Left lung (tissue), 4 donors: ENCODE measurements at regions not wholly inside any gene's neighbourhood (a gene's known extent, or its start where the extent isn't known, plus 50 kb on each side); places are given as distances from the start of the nearest gene placed in this dataset.
A peak's percentile ranks its signal among the peaks of the same experiment; 100 is the strongest.

ENCODE experiments used
- ATAC-seq: fragments of 200-7000 bp; cut with Tn5 transposase; one replicate; pipeline ENCODE4 v1.9.1; 2020; ENCODE audit warnings: moderate library complexity
- DNase-seq, 4 donors: peaks; one replicate each; pipeline ENCODE4 v3.0.0-alpha.2; 2013 to 2020
- H3K27ac ChIP-seq, 2 donors: fragments of 200-600 bp; sonication (generic) in 1 of 2; one replicate each; pipeline versions ENCODE4 v1.5.0 to v1.8.0; 2020 to 2021
- H3K27me3 ChIP-seq, 2 donors: fragments of 200-600 bp; sonication (generic) in 1 of 2; one replicate each; pipeline versions ENCODE4 v1.5.0 to v1.8.0; 2020 to 2021
- H3K36me3 ChIP-seq, 2 donors: fragments of 200-600 bp; sonication (generic) in 1 of 2; one replicate each; pipeline versions ENCODE4 v1.5.0 to v1.8.0; 2020 to 2021
- H3K4me1 ChIP-seq, 2 donors: fragments of 200-600 bp; one replicate each; pipeline ENCODE4 v1.8.0; 2021
- H3K4me3 ChIP-seq, 2 donors: fragments of 200-600 bp; sonication (generic) in 1 of 2; one replicate each; pipeline versions ENCODE4 v1.5.0 to v1.8.0; 2020 to 2021; ENCODE audit warnings: mild to moderate bottlenecking in 1 of 2
- H3K9me3 ChIP-seq, 2 donors: fragments of 200-600 bp; sonication (generic) in 1 of 2; one replicate each; pipeline versions ENCODE4 v1.5.0 to v1.8.0; 2020 to 2021
- intact Hi-C, 2 donors: fragments of 100-400 bp; cut with DNase I; formaldehyde crosslinking; loops; one replicate each; pipeline versions ENCODE4 v1.11.2 to v1.14.2; 2022
- TF ChIP-seq, protein P1 (sequence below), 2 donors: fragments of 200-600 bp; sonication (generic) in 1 of 2; IDR thresholded peaks; one replicate each; pipeline versions ENCODE4 v1.5.0 to v1.8.0; 2021; ENCODE audit warnings: antibody characterized with exemption in 2 of 2
- donor health status: DM: no; HTN: yes; CAD: no.
- donor health status: DM: no; HTN: no; CAD: no.

DNA sequence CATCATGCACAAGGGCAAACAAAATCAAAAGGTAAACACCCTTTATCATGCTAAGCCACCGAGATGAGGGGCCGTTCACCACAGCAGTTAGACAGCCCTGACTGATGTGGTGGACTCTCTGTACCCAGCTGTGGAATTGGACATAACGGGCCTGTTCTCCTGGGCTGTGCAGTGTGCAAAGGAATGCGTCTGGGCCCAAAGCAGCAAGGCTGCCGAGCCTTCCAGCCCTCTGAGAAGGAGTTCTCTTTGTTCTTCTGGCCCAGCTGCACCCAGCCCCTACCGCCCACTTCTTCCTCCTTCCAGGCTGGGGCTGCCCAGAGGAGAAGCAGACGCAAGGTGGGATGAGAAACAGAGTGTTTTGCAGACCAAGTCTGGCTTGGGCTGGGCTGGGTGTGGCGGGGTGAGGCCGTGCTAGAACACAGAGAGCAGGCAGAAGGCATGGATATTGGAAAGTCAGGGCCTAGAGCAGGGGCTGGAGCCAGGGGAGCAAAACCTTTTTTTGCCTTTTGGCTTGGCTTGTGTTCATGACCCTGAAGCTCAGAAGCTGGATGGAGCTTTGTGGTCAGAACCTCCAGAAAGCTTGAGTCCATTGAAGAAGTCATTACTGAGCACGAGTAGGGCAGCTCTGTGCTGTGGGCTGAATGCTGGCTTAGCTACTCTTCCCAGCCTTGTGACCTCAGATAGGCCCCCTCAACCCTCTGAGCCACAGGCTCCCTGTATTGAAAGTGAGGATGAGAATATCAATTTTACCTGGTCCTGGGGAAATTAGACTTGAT, 49.8 kb upstream of the SH3PXD2B start:
- Histone ChIP-seq H3K4me1 (peaks cover 0 to 10% of the 10 kb centered on the region in 2 donors), H3K36me3 (no peaks in the 10 kb centered on the region), H3K4me3 (no peak overlapping the region), H3K27me3 (peaks cover 0 to 4% of the 10 kb centered on the region in 2 donors), H3K27ac (peak overlapping the region in 1 of 2 donors; percentile 44), H3K9me3 (no peaks in the 10 kb centered on the region)
- ATAC-seq (peak; percentile 48), DNase-seq (peak in 1 of 4 donors; percentile 34)
- TF ChIP-seq, protein P1, sequence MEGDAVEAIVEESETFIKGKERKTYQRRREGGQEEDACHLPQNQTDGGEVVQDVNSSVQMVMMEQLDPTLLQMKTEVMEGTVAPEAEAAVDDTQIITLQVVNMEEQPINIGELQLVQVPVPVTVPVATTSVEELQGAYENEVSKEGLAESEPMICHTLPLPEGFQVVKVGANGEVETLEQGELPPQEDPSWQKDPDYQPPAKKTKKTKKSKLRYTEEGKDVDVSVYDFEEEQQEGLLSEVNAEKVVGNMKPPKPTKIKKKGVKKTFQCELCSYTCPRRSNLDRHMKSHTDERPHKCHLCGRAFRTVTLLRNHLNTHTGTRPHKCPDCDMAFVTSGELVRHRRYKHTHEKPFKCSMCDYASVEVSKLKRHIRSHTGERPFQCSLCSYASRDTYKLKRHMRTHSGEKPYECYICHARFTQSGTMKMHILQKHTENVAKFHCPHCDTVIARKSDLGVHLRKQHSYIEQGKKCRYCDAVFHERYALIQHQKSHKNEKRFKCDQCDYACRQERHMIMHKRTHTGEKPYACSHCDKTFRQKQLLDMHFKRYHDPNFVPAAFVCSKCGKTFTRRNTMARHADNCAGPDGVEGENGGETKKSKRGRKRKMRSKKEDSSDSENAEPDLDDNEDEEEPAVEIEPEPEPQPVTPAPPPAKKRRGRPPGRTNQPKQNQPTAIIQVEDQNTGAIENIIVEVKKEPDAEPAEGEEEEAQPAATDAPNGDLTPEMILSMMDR (IDR thresholded peaks at IDR 0.05): no peak
- intact Hi-C loops: loop anchor here in 1 of 2 donors (10.0 kb wide), 1 partner anchor 51 kb away; no protein-coding TSS in a partner anchor
